Liver (tissue), 8 donors: ENCODE measurements at regions not wholly inside any gene's neighbourhood (a gene's known extent, or its start where the extent isn't known, plus 50 kb on each side); places are given as distances from the start of the nearest gene placed in this dataset.

Experiments used
- DNase-seq: peaks from one replicate; pipeline ENCODE4 v3.0.0-alpha.2; 2017; ENCODE audit warnings: low spot score
- H3K27ac ChIP-seq, 2 donors: one replicate each; pipeline ENCODE4 v1.7.0; 2013; ENCODE audit warnings: inconsistent platforms in 2 of 2, low read length in 2 of 2, control low read depth in 1 of 2, low read depth in 1 of 2, mild to moderate bottlenecking in 1 of 2
- H3K27me3 ChIP-seq, 4 donors: one replicate each; pipeline versions ENCODE4 v1.6.1 to v1.7.0; 2013; ENCODE audit warnings: low read length in 3 of 4, inconsistent platforms in 1 of 4, mild to moderate bottlenecking in 1 of 4, moderate library complexity in 1 of 4; ENCODE audit not compliant: control insufficient read depth in 4 of 4, insufficient read depth in 4 of 4
- H3K36me3 ChIP-seq, 4 donors: one replicate each; pipeline versions ENCODE4 v1.6.1 to v1.7.0; 2013; ENCODE audit warnings: low read length in 3 of 4, mild to moderate bottlenecking in 3 of 4, low read depth in 1 of 4, moderate library complexity in 1 of 4; ENCODE audit not compliant: control insufficient read depth in 4 of 4, insufficient read depth in 3 of 4
- H3K4me1 ChIP-seq, 4 donors: one replicate each; pipeline versions ENCODE4 v1.6.1 to v1.7.0; 2013; ENCODE audit warnings: low read length in 3 of 4, mild to moderate bottlenecking in 3 of 4, moderate library complexity in 1 of 4; ENCODE audit not compliant: control insufficient read depth in 4 of 4, insufficient read depth in 4 of 4
- H3K4me3 ChIP-seq, 3 donors: one replicate each; pipeline versions ENCODE4 v1.6.1 to v1.7.0; 2013; ENCODE audit warnings: low read length in 3 of 3, control low read depth in 1 of 3, low read depth in 1 of 3, mild to moderate bottlenecking in 1 of 3
- H3K9ac ChIP-seq, 2 donors: one replicate each; pipeline ENCODE4 v1.7.0; 2013; ENCODE audit warnings: low read length in 2 of 2, mild to moderate bottlenecking in 2 of 2, moderate library complexity in 2 of 2, control low read depth in 1 of 2, low read depth in 1 of 2
- H3K9me3 ChIP-seq, 4 donors: one replicate each; pipeline versions ENCODE4 v1.6.1 to v1.7.0; 2013; ENCODE audit warnings: low read length in 3 of 4; ENCODE audit not compliant: control insufficient read depth in 4 of 4
- EGR1 ChIP-seq, 2 donors: IDR thresholded peaks; 2 replicates each; pipeline ENCODE4 v1.6.1; 2016 to 2018; ENCODE audit warnings: antibody characterized with exemption in 2 of 2, low read depth in 2 of 2
- FOXA1 ChIP-seq: IDR thresholded peaks from 2 replicates; pipeline ENCODE4 v1.6.1; 2016; ENCODE audit warnings: antibody characterized with exemption
- FOXA2 ChIP-seq: IDR thresholded peaks from 2 replicates; pipeline ENCODE4 v1.6.1; 2016; ENCODE audit warnings: antibody characterized with exemption
- GABPA ChIP-seq, 2 donors: IDR thresholded peaks in 1 of 2; conservative IDR thresholded peaks in 1 of 2; 2 replicates each; pipeline ENCODE4 v1.6.1; 2016; ENCODE audit warnings: antibody characterized with exemption in 2 of 2, mild to moderate bottlenecking in 1 of 2, moderate library complexity in 1 of 2
- HNF4A ChIP-seq, 2 donors: conservative IDR thresholded peaks; 2 replicates each; pipeline ENCODE4 v1.6.1; 2016; ENCODE audit warnings: antibody characterized with exemption in 2 of 2, mild to moderate bottlenecking in 2 of 2
- HNF4G ChIP-seq: IDR thresholded peaks from 2 replicates; pipeline ENCODE4 v1.6.1; 2016; ENCODE audit warnings: antibody characterized with exemption
- JUND ChIP-seq, 2 donors: IDR thresholded peaks; 2 replicates each; pipeline ENCODE4 v1.6.1; 2016; ENCODE audit warnings: antibody characterized with exemption in 2 of 2
- NR2F2 ChIP-seq: IDR thresholded peaks from 2 replicates; pipeline ENCODE4 v1.6.1; 2016; ENCODE audit warnings: antibody characterized with exemption
- RAD21 ChIP-seq, 2 donors: IDR thresholded peaks; 2 replicates each; pipeline ENCODE4 v1.6.1; 2016; ENCODE audit warnings: antibody characterized with exemption in 2 of 2, mild to moderate bottlenecking in 2 of 2
- RXRA ChIP-seq, 2 donors: IDR thresholded peaks; 2 replicates each; pipeline ENCODE4 v1.6.1; 2017 to 2018; ENCODE audit warnings: antibody characterized with exemption in 2 of 2, mild to moderate bottlenecking in 1 of 2
- SP1 ChIP-seq: IDR thresholded peaks from 2 replicates; pipeline ENCODE4 v1.6.1; 2018; ENCODE audit warnings: antibody characterized with exemption, mild to moderate bottlenecking
- TAF1 ChIP-seq: conservative IDR thresholded peaks from 2 replicates; pipeline ENCODE4 v1.6.1; 2016; ENCODE audit warnings: antibody characterized with exemption, mild to moderate bottlenecking
- YY1 ChIP-seq: IDR thresholded peaks from 2 replicates; pipeline ENCODE4 v1.6.1; 2016; ENCODE audit warnings: antibody characterized with exemption, mild to moderate bottlenecking
- WGBS: extraction: QIAGEN DNeasy Blood & Tissue Kit; methylation state at CpG from one replicate; pipeline ENCODE4 v1.1.7; 2013; 5-methylcytosine and 5-hydroxymethylcytosine counted together
- TF ChIP-seq, protein P1 (sequence below): IDR thresholded peaks from 2 replicates; pipeline ENCODE4 v1.6.1; 2016; ENCODE audit warnings: antibody characterized with exemption
- TF ChIP-seq, protein P2 (sequence below): IDR thresholded peaks from 2 replicates; pipeline ENCODE4 v1.6.1; 2016; ENCODE audit warnings: antibody characterized with exemption
- TF ChIP-seq, protein P3 (sequence below): IDR thresholded peaks from 2 replicates; pipeline ENCODE4 v1.6.1; 2016; ENCODE audit warnings: antibody characterized with exemption, mild to moderate bottlenecking
- TF ChIP-seq, protein P4 (sequence below): IDR thresholded peaks from 2 replicates; pipeline ENCODE4 v1.6.1; 2016; ENCODE audit warnings: antibody characterized with exemption
- TF ChIP-seq, protein P5 (sequence below): fragments of 150-350 bp; IDR thresholded peaks from 2 replicates; pipeline ENCODE4 v1.5.1; 2017; ENCODE audit warnings: improper control_type of control experiment, low read depth, low read length; ENCODE audit not compliant: missing input control
- donor health status: healthy.
- donor health status: healthy.
- donor health status: healthy.
- donor health status: healthy.
- donor health status: healthy.

DNA sequence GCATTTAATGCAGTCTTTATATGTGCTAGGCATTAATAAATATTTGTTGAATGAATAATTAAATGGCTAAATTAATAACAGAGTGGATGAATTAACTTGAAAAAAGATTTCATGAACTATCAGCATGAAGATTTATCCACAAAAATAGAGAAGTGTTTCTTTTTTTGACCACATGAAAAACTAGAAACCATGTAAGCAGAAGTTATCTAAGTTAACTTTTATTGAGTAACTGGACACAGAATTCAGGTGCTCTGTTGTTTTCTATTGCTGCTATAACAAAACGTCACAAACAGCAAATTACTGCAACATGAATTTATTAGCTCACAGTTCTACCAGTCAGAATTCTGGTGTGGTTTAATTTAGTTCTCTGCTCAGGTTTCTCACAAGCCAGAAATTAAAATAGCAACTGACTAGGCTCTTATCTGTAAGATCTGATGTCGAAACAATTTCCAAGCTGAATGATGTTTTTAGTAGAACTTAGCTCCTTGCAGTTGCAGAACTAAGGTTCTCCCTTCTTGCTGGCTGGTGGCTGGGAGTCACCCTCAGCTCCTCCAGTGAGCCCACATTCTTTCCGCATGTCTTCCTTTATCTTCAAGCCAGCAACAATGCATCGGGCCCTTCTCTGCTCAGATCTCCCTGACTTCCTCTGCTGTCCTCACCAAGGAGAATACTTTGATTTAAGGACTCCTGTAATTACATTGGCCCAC, 810.2 kb upstream of the ALCAM start (continued):
- no peak for TF ChIP-seq HNF4A (conservative IDR thresholded peaks at IDR 0.05)
- TF ChIP-seq FOXA2 = no peak
- TF ChIP-seq TAF1 = no peak
- TF ChIP-seq, protein P1, sequence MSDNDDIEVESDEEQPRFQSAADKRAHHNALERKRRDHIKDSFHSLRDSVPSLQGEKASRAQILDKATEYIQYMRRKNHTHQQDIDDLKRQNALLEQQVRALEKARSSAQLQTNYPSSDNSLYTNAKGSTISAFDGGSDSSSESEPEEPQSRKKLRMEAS = no peak
- no peak for TF ChIP-seq YY1
- no peak for TF ChIP-seq GABPA (IDR thresholded peaks at IDR 0.05 in 1 of 2, conservative IDR thresholded peaks at IDR 0.05 in 1 of 2)

DNA sequence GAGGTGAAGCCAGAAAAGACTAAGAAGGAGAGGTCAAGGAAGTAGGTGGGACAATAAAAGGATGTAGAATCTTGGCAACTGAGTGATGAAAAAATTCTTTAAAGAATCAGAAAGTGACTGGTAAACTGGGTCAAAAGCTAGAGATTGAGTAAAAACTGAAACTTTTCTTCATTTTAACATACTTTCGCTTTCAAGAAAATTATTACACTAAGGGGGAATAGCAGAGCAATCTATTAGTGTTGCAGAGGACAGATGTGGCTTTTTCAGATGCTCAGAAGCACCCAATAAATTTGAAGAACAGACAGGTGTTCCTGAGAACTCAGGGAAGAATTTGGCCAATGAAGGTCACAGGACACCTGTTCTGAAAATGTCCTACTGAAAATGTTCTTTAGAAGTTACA, 805.4 kb upstream of the ALCAM start:
- no peak overlapping the region for H3K4me3 ChIP-seq
- H3K27me3 ChIP-seq = no peaks in the 10 kb centered on the region
- no peaks in the 10 kb centered on the region for H3K9me3 ChIP-seq
- no peaks in the 10 kb centered on the region for H3K4me1 ChIP-seq
- WGBS = 82% methylated on average over 1 of the region's 1 CpG
- TF ChIP-seq HNF4G = no peak
- TF ChIP-seq, protein P2, sequence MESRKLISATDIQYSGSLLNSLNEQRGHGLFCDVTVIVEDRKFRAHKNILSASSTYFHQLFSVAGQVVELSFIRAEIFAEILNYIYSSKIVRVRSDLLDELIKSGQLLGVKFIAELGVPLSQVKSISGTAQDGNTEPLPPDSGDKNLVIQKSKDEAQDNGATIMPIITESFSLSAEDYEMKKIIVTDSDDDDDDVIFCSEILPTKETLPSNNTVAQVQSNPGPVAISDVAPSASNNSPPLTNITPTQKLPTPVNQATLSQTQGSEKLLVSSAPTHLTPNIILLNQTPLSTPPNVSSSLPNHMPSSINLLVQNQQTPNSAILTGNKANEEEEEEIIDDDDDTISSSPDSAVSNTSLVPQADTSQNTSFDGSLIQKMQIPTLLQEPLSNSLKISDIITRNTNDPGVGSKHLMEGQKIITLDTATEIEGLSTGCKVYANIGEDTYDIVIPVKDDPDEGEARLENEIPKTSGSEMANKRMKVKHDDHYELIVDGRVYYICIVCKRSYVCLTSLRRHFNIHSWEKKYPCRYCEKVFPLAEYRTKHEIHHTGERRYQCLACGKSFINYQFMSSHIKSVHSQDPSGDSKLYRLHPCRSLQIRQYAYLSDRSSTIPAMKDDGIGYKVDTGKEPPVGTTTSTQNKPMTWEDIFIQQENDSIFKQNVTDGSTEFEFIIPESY = no peak
- TF ChIP-seq SP1 = no peak
- TF ChIP-seq HNF4A (conservative IDR thresholded peaks at IDR 0.05) = no peak
- no peak for TF ChIP-seq RXRA (IDR thresholded peaks at IDR 0.05)
- no peak for TF ChIP-seq JUND (IDR thresholded peaks at IDR 0.05)
- no peak for TF ChIP-seq FOXA1
- TF ChIP-seq FOXA2 = no peak
- no peak for TF ChIP-seq NR2F2
- no peak for TF ChIP-seq RAD21 (IDR thresholded peaks at IDR 0.05)
- no peak for TF ChIP-seq GABPA (IDR thresholded peaks at IDR 0.05 in 1 of 2, conservative IDR thresholded peaks at IDR 0.05 in 1 of 2)
- TF ChIP-seq, protein P3, sequence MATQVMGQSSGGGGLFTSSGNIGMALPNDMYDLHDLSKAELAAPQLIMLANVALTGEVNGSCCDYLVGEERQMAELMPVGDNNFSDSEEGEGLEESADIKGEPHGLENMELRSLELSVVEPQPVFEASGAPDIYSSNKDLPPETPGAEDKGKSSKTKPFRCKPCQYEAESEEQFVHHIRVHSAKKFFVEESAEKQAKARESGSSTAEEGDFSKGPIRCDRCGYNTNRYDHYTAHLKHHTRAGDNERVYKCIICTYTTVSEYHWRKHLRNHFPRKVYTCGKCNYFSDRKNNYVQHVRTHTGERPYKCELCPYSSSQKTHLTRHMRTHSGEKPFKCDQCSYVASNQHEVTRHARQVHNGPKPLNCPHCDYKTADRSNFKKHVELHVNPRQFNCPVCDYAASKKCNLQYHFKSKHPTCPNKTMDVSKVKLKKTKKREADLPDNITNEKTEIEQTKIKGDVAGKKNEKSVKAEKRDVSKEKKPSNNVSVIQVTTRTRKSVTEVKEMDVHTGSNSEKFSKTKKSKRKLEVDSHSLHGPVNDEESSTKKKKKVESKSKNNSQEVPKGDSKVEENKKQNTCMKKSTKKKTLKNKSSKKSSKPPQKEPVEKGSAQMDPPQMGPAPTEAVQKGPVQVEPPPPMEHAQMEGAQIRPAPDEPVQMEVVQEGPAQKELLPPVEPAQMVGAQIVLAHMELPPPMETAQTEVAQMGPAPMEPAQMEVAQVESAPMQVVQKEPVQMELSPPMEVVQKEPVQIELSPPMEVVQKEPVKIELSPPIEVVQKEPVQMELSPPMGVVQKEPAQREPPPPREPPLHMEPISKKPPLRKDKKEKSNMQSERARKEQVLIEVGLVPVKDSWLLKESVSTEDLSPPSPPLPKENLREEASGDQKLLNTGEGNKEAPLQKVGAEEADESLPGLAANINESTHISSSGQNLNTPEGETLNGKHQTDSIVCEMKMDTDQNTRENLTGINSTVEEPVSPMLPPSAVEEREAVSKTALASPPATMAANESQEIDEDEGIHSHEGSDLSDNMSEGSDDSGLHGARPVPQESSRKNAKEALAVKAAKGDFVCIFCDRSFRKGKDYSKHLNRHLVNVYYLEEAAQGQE = no peak
- TF ChIP-seq, protein P4, sequence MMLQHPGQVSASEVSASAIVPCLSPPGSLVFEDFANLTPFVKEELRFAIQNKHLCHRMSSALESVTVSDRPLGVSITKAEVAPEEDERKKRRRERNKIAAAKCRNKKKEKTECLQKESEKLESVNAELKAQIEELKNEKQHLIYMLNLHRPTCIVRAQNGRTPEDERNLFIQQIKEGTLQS = no peak
- TF ChIP-seq YY1 = no peak
- TF ChIP-seq TAF1 = no peak
- TF ChIP-seq, protein P5, sequence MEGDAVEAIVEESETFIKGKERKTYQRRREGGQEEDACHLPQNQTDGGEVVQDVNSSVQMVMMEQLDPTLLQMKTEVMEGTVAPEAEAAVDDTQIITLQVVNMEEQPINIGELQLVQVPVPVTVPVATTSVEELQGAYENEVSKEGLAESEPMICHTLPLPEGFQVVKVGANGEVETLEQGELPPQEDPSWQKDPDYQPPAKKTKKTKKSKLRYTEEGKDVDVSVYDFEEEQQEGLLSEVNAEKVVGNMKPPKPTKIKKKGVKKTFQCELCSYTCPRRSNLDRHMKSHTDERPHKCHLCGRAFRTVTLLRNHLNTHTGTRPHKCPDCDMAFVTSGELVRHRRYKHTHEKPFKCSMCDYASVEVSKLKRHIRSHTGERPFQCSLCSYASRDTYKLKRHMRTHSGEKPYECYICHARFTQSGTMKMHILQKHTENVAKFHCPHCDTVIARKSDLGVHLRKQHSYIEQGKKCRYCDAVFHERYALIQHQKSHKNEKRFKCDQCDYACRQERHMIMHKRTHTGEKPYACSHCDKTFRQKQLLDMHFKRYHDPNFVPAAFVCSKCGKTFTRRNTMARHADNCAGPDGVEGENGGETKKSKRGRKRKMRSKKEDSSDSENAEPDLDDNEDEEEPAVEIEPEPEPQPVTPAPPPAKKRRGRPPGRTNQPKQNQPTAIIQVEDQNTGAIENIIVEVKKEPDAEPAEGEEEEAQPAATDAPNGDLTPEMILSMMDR = no peak
- TF ChIP-seq EGR1 (IDR thresholded peaks at IDR 0.05; ENCODE audit: low read depth in 2 of 2) = no peak
- no peak overlapping the region for H3K27ac ChIP-seq
- no peaks in the 10 kb centered on the region for H3K36me3 ChIP-seq
- no peak for DNase-seq
- H3K9ac ChIP-seq = no peak overlapping the region
